Endothelial cell of umbilical vein (primary cell): ENCODE measurements at regions not wholly inside any gene's neighbourhood (a gene's known extent, or its start where the extent isn't known, plus 50 kb on each side); places are given as distances from the start of the nearest gene placed in this dataset.

ENCODE experiments used
- BruUV-seq: library from RNA; stranded (reverse); fragments of 400-500 nt; replicated peaks from 2 replicates; lab custom pipeline; 2021; lab: Mats Ljungman, UMichigan
- CTCF ChIA-PET: fragments of 300-600, 350-600 bp; sonication (Branson Sonifier 250); formaldehyde crosslinking; loops from one replicate; lab custom pipeline; 2021; ENCODE audit warnings: antibody characterized with exemption, inconsistent platforms; lab: Charles Lee
- POLR2A ChIA-PET: fragments of 300-600, 350-600 bp; sonication (Branson Sonifier 250); formaldehyde crosslinking; loops from one replicate; lab custom pipeline; 2021; ENCODE audit warnings: antibody characterized with exemption, inconsistent platforms; lab: Charles Lee
- DNase-seq: peaks from one replicate; pipeline ENCODE4 v3.0.0-alpha.2; 2011; ENCODE audit warnings: low read depth, low spot score
- FAIRE-seq: peaks from 2 replicates; lab custom pipeline; 2011; peaks lifted over from hg19 to GRCh38; lab: Jason Lieb, UNC
- H2AFZ ChIP-seq: 2 replicates; pipeline ENCODE4 v1.6.0; 2012; ENCODE audit warnings: low read depth, low read length, control low read depth, inconsistent platforms
- H3K27ac ChIP-seq: 2 replicates; pipeline ENCODE4 v1.5.1; 2011; ENCODE audit warnings: low read depth, mild to moderate bottlenecking, control low read depth, low read length, moderate library complexity; ENCODE audit not compliant: insufficient read depth
- H3K27me3 ChIP-seq, 2 experiments: 2 replicates each; pipeline versions ENCODE4 v1.6.0 to v1.6.1; 2011; ENCODE audit warnings: low read length in 2 of 2, mixed read lengths in 1 of 2; ENCODE audit not compliant: control insufficient read depth in 2 of 2, insufficient read depth in 2 of 2
- H3K36me3 ChIP-seq, 2 experiments: 2 replicates in 1 of 2; 3 replicates in 1 of 2; pipeline ENCODE4 v1.5.1; 2011; ENCODE audit warnings: low read length in 2 of 2, mild to moderate bottlenecking in 1 of 2, moderate library complexity in 1 of 2; ENCODE audit not compliant: control insufficient read depth in 2 of 2, insufficient read depth in 2 of 2; ENCODE audit errors: extremely low read depth in 1 of 2
- H3K4me1 ChIP-seq: 3 replicates; pipeline ENCODE4 v1.5.1; 2011; ENCODE audit warnings: mild to moderate bottlenecking, low read length; ENCODE audit not compliant: control insufficient read depth, insufficient read depth; ENCODE audit errors: extremely low read depth
- H3K4me2 ChIP-seq: 2 replicates; pipeline ENCODE4 v1.6.1; 2011; ENCODE audit warnings: low read length, control low read depth, mixed read lengths; ENCODE audit not compliant: insufficient read depth
- H3K4me3 ChIP-seq, 3 experiments: fragments of 200-600 bp in 1 of 3; sonication (generic), shearing (Covaris generic) in 1 of 3; replicated peaks in 1 of 3; 2 replicates each; pipeline ENCODE4 v1.5.1; 2011 to 2016; ENCODE audit warnings: control low read depth in 3 of 3, low read length in 3 of 3, mild to moderate bottlenecking in 2 of 3, inconsistent platforms in 1 of 3, low read depth in 1 of 3, moderate library complexity in 1 of 3; ENCODE audit not compliant: insufficient read depth in 1 of 3
- H3K79me2 ChIP-seq: 2 replicates; pipeline ENCODE4 v1.6.0; 2012; ENCODE audit warnings: low read length, inconsistent platforms; ENCODE audit not compliant: control insufficient read depth, insufficient read depth
- H3K9ac ChIP-seq: replicated peaks from 2 replicates; pipeline ENCODE3; 2011; ENCODE audit warnings: low read length, control low read depth; ENCODE audit not compliant: insufficient read depth; ENCODE audit errors: extremely low read depth
- H3K9me1 ChIP-seq: replicated peaks from 3 replicates; pipeline ENCODE4 v1.6.0; 2011; ENCODE audit warnings: mild to moderate bottlenecking, low read length; ENCODE audit not compliant: control insufficient read depth, insufficient read depth; ENCODE audit errors: extremely low read depth
- H3K9me3 ChIP-seq: replicated peaks from 2 replicates; pipeline ENCODE4 v1.5.1; 2012; ENCODE audit warnings: low read length, inconsistent platforms; ENCODE audit not compliant: control insufficient read depth, insufficient read depth
- H4K20me1 ChIP-seq: replicated peaks from 2 replicates; pipeline ENCODE3; 2011; ENCODE audit warnings: mild to moderate bottlenecking, low read length; ENCODE audit not compliant: control insufficient read depth, insufficient read depth; ENCODE audit errors: extremely low read depth
- CTCF ChIP-seq, 2 donors: IDR thresholded peaks; 1 replicate in 1 of 2; 2 replicates in 1 of 2; pipeline ENCODE4 v1.5.1; 2011; ENCODE audit warnings: low read length in 2 of 2, mild to moderate bottlenecking in 2 of 2, moderate library complexity in 2 of 2, control low read depth in 1 of 2, inconsistent platforms in 1 of 2, low read depth in 1 of 2; ENCODE audit not compliant: insufficient read depth in 1 of 2; ENCODE audit errors: extremely low read depth in 1 of 2
- EZH2 ChIP-seq: IDR thresholded peaks from 2 replicates; pipeline ENCODE4 v1.6.1; 2012; ENCODE audit warnings: borderline replicate concordance, low read depth, mild to moderate bottlenecking, moderate library complexity, low read length, inconsistent platforms; ENCODE audit not compliant: severe bottlenecking
- FOS ChIP-seq: IDR thresholded peaks from 2 replicates; pipeline ENCODE4 v1.6.1; 2011; ENCODE audit warnings: mild to moderate bottlenecking, low read length, moderate library complexity, borderline replicate concordance; ENCODE audit not compliant: insufficient read depth
- GATA2 ChIP-seq: IDR thresholded peaks from 2 replicates; pipeline ENCODE4 v1.7.0; 2011; ENCODE audit warnings: low read depth, mild to moderate bottlenecking, moderate library complexity, mixed read lengths, low read length; ENCODE audit not compliant: insufficient read length, insufficient read depth
- JUN ChIP-seq: IDR thresholded peaks from 2 replicates; pipeline ENCODE4 v1.6.1; 2011; ENCODE audit warnings: borderline replicate concordance, low read depth; ENCODE audit not compliant: insufficient read length, insufficient read depth
- MAX ChIP-seq: IDR thresholded peaks from 2 replicates; pipeline ENCODE4 v1.6.1; 2011; ENCODE audit not compliant: insufficient read depth, insufficient read length
- MYC ChIP-seq: IDR thresholded peaks from one replicate; pipeline ENCODE4 v1.6.1; 2011; ENCODE audit warnings: mild to moderate bottlenecking, low read depth, low read length
- POLR2A ChIP-seq: IDR thresholded peaks from 2 replicates; pipeline ENCODE4 v1.6.1; 2012; ENCODE audit warnings: low read depth, mild to moderate bottlenecking, control low read depth, low read length
- POLR2AphosphoS5 ChIP-seq: IDR thresholded peaks from 2 replicates; pipeline ENCODE4 v1.6.1; 2012; ENCODE audit warnings: low read depth, mild to moderate bottlenecking, control low read depth, low read length, moderate library complexity; ENCODE audit not compliant: insufficient read depth
- dilution Hi-C: fragments of 300-500 bp; cut with MboI; formaldehyde crosslinking; loops from one replicate; pipeline ENCODE4 v1.15.0; 2019; ENCODE audit warnings: low sequenced_read_pairs; ENCODE audit not compliant: extremely low pct_ligation_motif_present
- intact Hi-C: fragments of 100-400 bp; cut with micrococcal nuclease; formaldehyde crosslinking; loops from one replicate; pipeline ENCODE4 v1.10.0; 2022

GRCh38 chr5:145574889-145575573 is 260.1 kb downstream of the PRELID2 start:
- TF ChIP-seq FOS = no peak
- no peak for TF ChIP-seq JUN
- no peak for TF ChIP-seq POLR2AphosphoS5
- no peak for TF ChIP-seq MYC
- no peak for TF ChIP-seq EZH2
- TF ChIP-seq GATA2 = no peak
- no peak for TF ChIP-seq CTCF (IDR thresholded peaks at IDR 0.05; ENCODE audit: extremely low read depth in 1 of 2, insufficient read depth in 1 of 2, low read depth in 1 of 2, low read length in 2 of 2)
- no peak for TF ChIP-seq MAX
- no peak for TF ChIP-seq POLR2A
- Histone ChIP-seq H3K9ac (no peak overlapping the region), H3K4me2 (no peak overlapping the region), H2AFZ (no peak overlapping the region), H4K20me1 (no peaks in the 10 kb centered on the region), H3K79me2 (no peaks in the 10 kb centered on the region), H3K27me3 (no peaks in the 10 kb centered on the region), H3K36me3 (no peaks in the 10 kb centered on the region), H3K9me3 (no peaks in the 10 kb centered on the region), H3K27ac (no peak overlapping the region), H3K9me1 (no peaks in the 10 kb centered on the region), H3K4me3 (no peak overlapping the region), H3K4me1 (no peaks in the 10 kb centered on the region)
- intact Hi-C loops (no loop called here), dilution Hi-C loops (no loop called here)
- BruUV-seq = no TSS peak
- ChIA-PET POLR2A (no interaction called here), CTCF (no interaction called here)
- FAIRE-seq (no peak), DNase-seq (no peak)
